Ascending aorta (tissue), 2 donors: ENCODE measurements at regions not wholly inside any gene's neighbourhood (a gene's known extent, or its start where the extent isn't known, plus 50 kb on each side); places are given as distances from the start of the nearest gene placed in this dataset.
"Not testable (repeated sequence)": the region's sequence is repeated elsewhere in the genome, so short reads cannot be mapped to it uniquely, and the experiment has no call there.

ENCODE experiments used
- DNase-seq, 2 donors: peaks; one replicate each; pipeline ENCODE4 v3.0.0-alpha.2; 2019; ENCODE audit warnings: low spot score in 2 of 2
- H3K27ac ChIP-seq, 2 donors: fragments of 200-600 bp; sonication (generic); one replicate each; pipeline ENCODE4 v1.5.1; 2016 to 2017; ENCODE audit warnings: mild to moderate bottlenecking in 1 of 2
- H3K27me3 ChIP-seq: fragments of 200-600 bp; sonication (generic); one replicate; pipeline ENCODE4 v1.5.1; 2017
- H3K36me3 ChIP-seq, 2 donors: fragments of 200-600 bp; sonication (generic); one replicate each; pipeline ENCODE4 v1.5.1; 2016
- H3K4me1 ChIP-seq, 2 donors: fragments of 200-600 bp; sonication (generic); one replicate each; pipeline ENCODE4 v1.5.1; 2016 to 2017; ENCODE audit warnings: mild to moderate bottlenecking in 1 of 2
- H3K4me3 ChIP-seq, 2 donors: fragments of 200-600 bp; sonication (generic); one replicate each; pipeline ENCODE4 v1.5.1; 2016 to 2017; ENCODE audit warnings: mild to moderate bottlenecking in 1 of 2
- H3K9me3 ChIP-seq, 2 donors: fragments of 200-600 bp; sonication (generic); one replicate each; pipeline ENCODE4 v1.5.1; 2016
- CTCF ChIP-seq, 3 experiments: fragments of 200-600 bp in 2 of 3; fragments of 450-650 bp in 1 of 3; sonication (generic) in 2 of 3; IDR thresholded peaks; one replicate each; pipeline ENCODE4 v1.5.1; 2016 to 2019; ENCODE audit warnings: antibody characterized with exemption in 3 of 3, mild to moderate bottlenecking in 1 of 3, moderate library complexity in 1 of 3
- intact Hi-C: fragments of 100-400 bp; cut with DNase I; formaldehyde crosslinking; loops from one replicate; pipeline ENCODE4 v1.15.1; 2023

DNA sequence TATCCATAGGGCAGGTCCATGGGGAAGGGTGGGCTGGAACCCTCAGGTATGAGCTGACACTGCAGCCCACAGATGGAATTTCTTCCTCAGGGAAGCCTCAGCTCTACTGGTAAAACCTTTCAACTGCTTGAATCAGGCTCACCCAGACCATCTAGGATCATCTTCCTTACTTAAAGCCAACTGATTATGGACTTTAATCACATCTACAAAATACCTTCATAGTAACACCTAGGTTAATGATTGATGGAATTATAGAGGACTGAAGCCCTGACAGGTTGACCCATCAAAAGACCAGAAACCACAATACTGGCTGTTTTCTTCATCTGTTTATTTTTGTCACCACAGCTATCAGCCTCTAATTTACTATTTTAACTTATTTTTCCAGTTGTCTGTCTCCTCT is 188.9 kb upstream of the BOD1L1 start:
- no peaks in the 10 kb centered on the region for H3K27me3 ChIP-seq
- DNase-seq: no peak
- H3K9me3 ChIP-seq: no peaks in the 10 kb centered on the region
- intact Hi-C loops: no loop called here
- H3K36me3 ChIP-seq: no peaks in the 10 kb centered on the region
- no peaks in the 10 kb centered on the region for H3K4me1 ChIP-seq
- H3K27ac ChIP-seq: no peak overlapping the region
- TF ChIP-seq CTCF (IDR thresholded peaks at IDR 0.05): no peak
- H3K4me3 ChIP-seq: no peak overlapping the region

DNA sequence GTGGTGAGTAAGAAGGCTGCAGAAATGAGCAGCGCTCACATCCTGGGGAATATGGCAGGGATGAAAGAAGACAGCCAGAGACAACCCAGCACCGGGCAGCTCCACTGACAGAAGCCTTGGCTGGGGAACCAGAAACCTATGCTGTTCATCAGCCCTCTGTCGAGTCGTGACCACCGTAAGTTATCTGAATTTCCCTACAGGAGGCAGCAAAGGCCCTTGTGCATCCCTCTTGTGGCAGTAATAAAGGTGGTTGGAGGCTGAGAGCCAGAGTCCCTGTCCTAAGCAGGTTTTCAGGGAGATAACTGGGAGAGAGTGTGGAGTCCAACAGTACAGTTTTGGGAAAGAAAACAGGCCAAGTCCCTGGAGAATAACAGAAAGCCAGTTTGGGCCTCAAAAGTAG is 194.0 kb upstream of the BOD1L1 start:
- H3K9me3 ChIP-seq: peaks cover 0 to 28% of the 10 kb centered on the region in 2 donors
- no peaks in the 10 kb centered on the region for H3K36me3 ChIP-seq
- H3K27me3 ChIP-seq: no peaks in the 10 kb centered on the region
- no peak overlapping the region for H3K27ac ChIP-seq
- H3K4me1 ChIP-seq: no peaks in the 10 kb centered on the region
- intact Hi-C loops: no loop called here
- no peak overlapping the region for H3K4me3 ChIP-seq
- DNase-seq: no peak
- no peak for TF ChIP-seq CTCF (IDR thresholded peaks at IDR 0.05)

DNA sequence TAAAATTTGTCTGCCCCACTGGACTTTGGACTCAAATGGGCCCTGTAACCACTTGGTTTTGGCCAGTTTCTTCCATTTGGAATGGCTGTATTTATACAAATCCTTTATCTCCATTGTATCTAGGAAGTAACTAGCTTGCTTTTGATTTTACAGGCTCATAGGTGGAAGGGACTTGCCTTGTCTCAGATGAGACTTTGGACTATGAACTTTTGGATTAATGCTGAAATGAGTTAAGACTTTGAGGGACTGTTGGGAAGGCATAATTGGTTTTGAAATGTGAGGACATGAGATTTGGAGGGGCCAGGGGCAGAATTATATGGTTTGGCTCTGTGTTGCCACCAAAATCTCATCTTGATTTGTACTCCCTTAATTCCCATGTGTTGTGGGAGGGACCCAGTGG is 198.3 kb upstream of the BOD1L1 start:
- intact Hi-C loops: not testable (repeated sequence)
- peaks cover 0 to 28% of the 10 kb centered on the region in 2 donors for H3K9me3 ChIP-seq

GRCh38 chr4:13829457-13829856 is 201.9 kb upstream of the BOD1L1 start:
- intact Hi-C loops: no loop called here
- H3K4me1 ChIP-seq: no peaks in the 10 kb centered on the region
- TF ChIP-seq CTCF (IDR thresholded peaks at IDR 0.05): no peak

More for the DNA sequence above, 198.3 kb upstream of the BOD1L1 start:
- H3K36me3 ChIP-seq, H3K4me3 ChIP-seq, DNase-seq, H3K27ac ChIP-seq, H3K4me1 ChIP-seq, H3K27me3 ChIP-seq: not testable (repeated sequence)

DNA sequence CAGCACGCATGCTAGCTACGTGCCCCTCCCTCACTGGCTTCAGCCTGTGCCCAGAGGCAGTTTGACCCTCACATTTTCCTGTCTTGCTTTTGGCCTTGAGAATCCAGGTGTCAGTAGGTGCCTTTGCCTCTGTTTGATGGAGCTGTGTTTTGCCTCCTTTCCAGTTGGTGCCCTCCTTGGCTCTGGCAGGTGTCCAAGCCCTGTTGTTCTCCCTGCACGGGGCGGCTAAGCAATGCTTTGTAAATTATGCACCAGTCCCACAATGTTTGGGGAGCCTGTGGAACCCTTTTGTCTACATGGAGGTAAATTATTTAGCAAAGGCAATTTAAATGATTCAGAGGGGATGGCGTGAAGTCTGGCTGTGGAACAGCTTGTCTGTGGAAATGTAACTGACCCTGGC is 202.9 kb upstream of the BOD1L1 start:
- Histone ChIP-seq H3K4me3 (no peak overlapping the region), H3K27me3 (no peaks in the 10 kb centered on the region), H3K36me3 (no peaks in the 10 kb centered on the region), H3K27ac (no peak overlapping the region), H3K4me1 (no peaks in the 10 kb centered on the region), H3K9me3 (no peaks in the 10 kb centered on the region)
- no peak for TF ChIP-seq CTCF (IDR thresholded peaks at IDR 0.05)
- intact Hi-C loops: no loop called here
- no peak for DNase-seq

More at GRCh38 chr4:13829457-13829856, 201.9 kb upstream of the BOD1L1 start:
- Histone ChIP-seq H3K27me3 (no peaks in the 10 kb centered on the region), H3K9me3 (peaks cover 0 to 8% of the 10 kb centered on the region in 2 donors), H3K4me3 (no peak overlapping the region), H3K36me3 (no peaks in the 10 kb centered on the region), H3K27ac (no peak overlapping the region)
- no peak for DNase-seq

DNA sequence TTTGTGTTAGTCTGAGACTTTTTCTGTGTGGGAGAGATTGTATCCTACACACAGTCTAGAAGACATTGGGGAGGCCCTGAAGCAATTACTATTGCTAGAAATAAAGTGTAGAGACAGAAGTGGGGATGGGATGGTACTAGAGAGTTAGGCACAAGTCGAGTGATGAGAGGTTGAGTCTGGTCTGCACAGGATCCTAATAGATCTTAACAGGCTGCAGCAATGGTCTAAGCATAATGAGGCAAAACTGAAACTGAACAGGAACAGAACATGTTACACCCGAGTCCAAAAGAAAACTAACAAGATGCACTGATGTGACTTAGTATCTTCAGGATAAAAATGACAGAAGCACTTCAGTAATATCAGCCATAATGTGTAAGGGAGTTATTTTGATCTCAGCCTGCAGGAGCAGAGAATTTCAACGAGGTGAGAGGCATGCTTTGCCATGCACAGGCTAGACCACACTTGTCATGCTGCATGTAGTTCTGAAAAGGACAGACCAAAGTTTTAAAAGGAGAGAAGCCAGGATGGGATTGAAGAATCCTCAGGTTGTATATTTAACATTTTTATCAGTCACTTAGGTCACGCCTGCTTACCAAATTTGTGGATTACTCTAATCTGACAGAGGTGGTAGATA is 205.8 kb upstream of the BOD1L1 start:
- Histone ChIP-seq H3K4me1 (no peaks in the 10 kb centered on the region), H3K36me3 (no peaks in the 10 kb centered on the region), H3K9me3 (no peaks in the 10 kb centered on the region), H3K27me3 (no peaks in the 10 kb centered on the region), H3K4me3 (no peak overlapping the region), H3K27ac (no peak overlapping the region)
- no peak for DNase-seq
- intact Hi-C loops: no loop called here
- no peak for TF ChIP-seq CTCF (IDR thresholded peaks at IDR 0.05)
